ENCODE measurements at regions not wholly inside any gene's neighbourhood (a gene's known extent, or its start where the extent isn't known, plus 50 kb on each side); places are given as distances from the start of the nearest gene placed in this dataset.

GRCh38 chr21:41602531-41602930 lies 94.6 kb upstream of the TMPRSS2 start:
- H3K9me3 Mint-ChIP-seq, result no peaks in the 10 kb centered on the region
- peaks cover 14% of the 10 kb centered on the region for H3K27me3 Mint-ChIP-seq
- no peaks in the 10 kb centered on the region for H3K4me1 Mint-ChIP-seq
- no peak overlapping the region for H3K27ac Mint-ChIP-seq
- H3K36me3 Mint-ChIP-seq, result no peaks in the 10 kb centered on the region
- DNase-seq, result no peak
- no peak overlapping the region for H3K4me3 Mint-ChIP-seq

GRCh38 chr21:41601573-41602368 lies 93.8 kb upstream of the TMPRSS2 start:
- no peaks in the 10 kb centered on the region for H3K4me1 Mint-ChIP-seq
- H3K4me3 Mint-ChIP-seq, result no peak overlapping the region
- H3K27me3 Mint-ChIP-seq, result peaks cover 14% of the 10 kb centered on the region
- no peak overlapping the region for H3K27ac Mint-ChIP-seq
- no peaks in the 10 kb centered on the region for H3K9me3 Mint-ChIP-seq
- DNase-seq, result no peak
- no peaks in the 10 kb centered on the region for H3K36me3 Mint-ChIP-seq

- H3K27me3 Mint-ChIP-seq, result peaks cover 13% of the 10 kb centered on the region
- no peak overlapping the region for H3K4me3 Mint-ChIP-seq
- no peaks in the 10 kb centered on the region for H3K4me1 Mint-ChIP-seq
- DNase-seq, result no peak
- H3K36me3 Mint-ChIP-seq, result no peaks in the 10 kb centered on the region
- no peaks in the 10 kb centered on the region for H3K9me3 Mint-ChIP-seq
- H3K27ac Mint-ChIP-seq, result no peak overlapping the region
These were observed 93.1 kb upstream of the TMPRSS2 start for GRCh38 chr21:41600961-41601572.

GRCh38 chr21:41600556-41600955 lies 92.6 kb upstream of the TMPRSS2 start:
- DNase-seq, result no peak
- no peak overlapping the region for H3K27ac Mint-ChIP-seq
- H3K36me3 Mint-ChIP-seq, result no peaks in the 10 kb centered on the region
- H3K27me3 Mint-ChIP-seq, result peaks cover 10% of the 10 kb centered on the region
- H3K4me1 Mint-ChIP-seq, result no peaks in the 10 kb centered on the region
- H3K4me3 Mint-ChIP-seq, result no peak overlapping the region
- no peaks in the 10 kb centered on the region for H3K9me3 Mint-ChIP-seq

- Mint-ChIP-seq H3K36me3 (no peaks in the 10 kb centered on the region), H3K4me1 (no peaks in the 10 kb centered on the region), H3K27ac (no peak overlapping the region), H3K4me3 (no peak overlapping the region), H3K9me3 (no peaks in the 10 kb centered on the region), H3K27me3 (peaks cover 10% of the 10 kb centered on the region)
- no peak for DNase-seq
These were observed 92.2 kb upstream of the TMPRSS2 start for GRCh38 chr21:41600116-41600515.

- no peaks in the 10 kb centered on the region for H3K36me3 Mint-ChIP-seq
- no peak overlapping the region for H3K4me3 Mint-ChIP-seq
- H3K9me3 Mint-ChIP-seq, result no peaks in the 10 kb centered on the region
- H3K27me3 Mint-ChIP-seq, result peaks cover 10% of the 10 kb centered on the region
- no peaks in the 10 kb centered on the region for H3K4me1 Mint-ChIP-seq
- DNase-seq, result no peak
- no peak overlapping the region for H3K27ac Mint-ChIP-seq
These were observed 90.8 kb upstream of the TMPRSS2 start for GRCh38 chr21:41598561-41599431.

GRCh38 chr21:41597811-41598231 lies 89.9 kb upstream of the TMPRSS2 start:
- H3K36me3 Mint-ChIP-seq, result no peaks in the 10 kb centered on the region
- no peaks in the 10 kb centered on the region for H3K9me3 Mint-ChIP-seq
- H3K27ac Mint-ChIP-seq, result no peak overlapping the region
- DNase-seq, result no peak
- H3K27me3 Mint-ChIP-seq, result peaks cover 10% of the 10 kb centered on the region
- H3K4me3 Mint-ChIP-seq, result no peak overlapping the region
- H3K4me1 Mint-ChIP-seq, result no peaks in the 10 kb centered on the region

GRCh38 chr21:41597227-41597626 lies 89.3 kb upstream of the TMPRSS2 start:
- H3K4me3 Mint-ChIP-seq, result no peak overlapping the region
- H3K27ac Mint-ChIP-seq, result no peak overlapping the region
- H3K9me3 Mint-ChIP-seq, result no peaks in the 10 kb centered on the region
- no peaks in the 10 kb centered on the region for H3K4me1 Mint-ChIP-seq
- peaks cover 9% of the 10 kb centered on the region for H3K27me3 Mint-ChIP-seq
- no peak for DNase-seq
- H3K36me3 Mint-ChIP-seq, result no peaks in the 10 kb centered on the region

- H3K27ac Mint-ChIP-seq, result no peak overlapping the region
- no peak overlapping the region for H3K4me3 Mint-ChIP-seq
- H3K36me3 Mint-ChIP-seq, result no peaks in the 10 kb centered on the region
- H3K27me3 Mint-ChIP-seq, result peaks cover 7% of the 10 kb centered on the region
- DNase-seq, result no peak
- H3K4me1 Mint-ChIP-seq, result no peaks in the 10 kb centered on the region
- H3K9me3 Mint-ChIP-seq, result no peaks in the 10 kb centered on the region
These were observed 88.4 kb upstream of the TMPRSS2 start for GRCh38 chr21:41596241-41596925.

GRCh38 chr21:41594268-41594667 lies 86.3 kb upstream of the TMPRSS2 start:
- Mint-ChIP-seq H3K4me3 (no peak overlapping the region), H3K36me3 (no peaks in the 10 kb centered on the region), H3K27me3 (peaks cover 11% of the 10 kb centered on the region), H3K27ac (no peak overlapping the region), H3K4me1 (no peaks in the 10 kb centered on the region), H3K9me3 (no peaks in the 10 kb centered on the region)
- no peak for DNase-seq

GRCh38 chr21:41593760-41594138 lies 85.8 kb upstream of the TMPRSS2 start:
- no peaks in the 10 kb centered on the region for H3K4me1 Mint-ChIP-seq

GRCh38 chr21:41593051-41593759 lies 85.2 kb upstream of the TMPRSS2 start:
- Mint-ChIP-seq H3K4me3 (no peak overlapping the region), H3K36me3 (no peaks in the 10 kb centered on the region), H3K9me3 (peaks cover 2% of the 10 kb centered on the region), H3K27ac (no peak overlapping the region), H3K27me3 (peaks cover 7% of the 10 kb centered on the region), H3K4me1 (no peaks in the 10 kb centered on the region)
- no peak for DNase-seq

More at GRCh38 chr21:41593760-41594138, 85.8 kb upstream of the TMPRSS2 start:
- peaks cover 11% of the 10 kb centered on the region for H3K27me3 Mint-ChIP-seq
- H3K4me3 Mint-ChIP-seq, result no peak overlapping the region
- no peak overlapping the region for H3K27ac Mint-ChIP-seq
- H3K36me3 Mint-ChIP-seq, result no peaks in the 10 kb centered on the region
- peaks cover 1% of the 10 kb centered on the region for H3K9me3 Mint-ChIP-seq
- no peak for DNase-seq

GRCh38 chr21:41589620-41590175 lies 81.7 kb upstream of the TMPRSS2 start:
- H3K4me1 Mint-ChIP-seq, result no peaks in the 10 kb centered on the region
- DNase-seq, result no peak
- H3K9me3 Mint-ChIP-seq, result peaks cover 8% of the 10 kb centered on the region
- H3K4me3 Mint-ChIP-seq, result no peak overlapping the region
- H3K27me3 Mint-ChIP-seq, result peaks cover 4% of the 10 kb centered on the region
- no peaks in the 10 kb centered on the region for H3K36me3 Mint-ChIP-seq
- H3K27ac Mint-ChIP-seq, result no peak overlapping the region

- Mint-ChIP-seq H3K4me1 (no peaks in the 10 kb centered on the region), H3K27me3 (peaks cover 4% of the 10 kb centered on the region), H3K4me3 (no peak overlapping the region), H3K36me3 (no peaks in the 10 kb centered on the region), H3K9me3 (peaks cover 8% of the 10 kb centered on the region), H3K27ac (no peak overlapping the region)
- DNase-seq, result no peak
These were observed 81.2 kb upstream of the TMPRSS2 start for GRCh38 chr21:41589131-41589530.
